ENCODE measurements at regions not wholly inside any gene's neighbourhood (a gene's known extent, or its start where the extent isn't known, plus 50 kb on each side); places are given as distances from the start of the nearest gene placed in this dataset.

DNA sequence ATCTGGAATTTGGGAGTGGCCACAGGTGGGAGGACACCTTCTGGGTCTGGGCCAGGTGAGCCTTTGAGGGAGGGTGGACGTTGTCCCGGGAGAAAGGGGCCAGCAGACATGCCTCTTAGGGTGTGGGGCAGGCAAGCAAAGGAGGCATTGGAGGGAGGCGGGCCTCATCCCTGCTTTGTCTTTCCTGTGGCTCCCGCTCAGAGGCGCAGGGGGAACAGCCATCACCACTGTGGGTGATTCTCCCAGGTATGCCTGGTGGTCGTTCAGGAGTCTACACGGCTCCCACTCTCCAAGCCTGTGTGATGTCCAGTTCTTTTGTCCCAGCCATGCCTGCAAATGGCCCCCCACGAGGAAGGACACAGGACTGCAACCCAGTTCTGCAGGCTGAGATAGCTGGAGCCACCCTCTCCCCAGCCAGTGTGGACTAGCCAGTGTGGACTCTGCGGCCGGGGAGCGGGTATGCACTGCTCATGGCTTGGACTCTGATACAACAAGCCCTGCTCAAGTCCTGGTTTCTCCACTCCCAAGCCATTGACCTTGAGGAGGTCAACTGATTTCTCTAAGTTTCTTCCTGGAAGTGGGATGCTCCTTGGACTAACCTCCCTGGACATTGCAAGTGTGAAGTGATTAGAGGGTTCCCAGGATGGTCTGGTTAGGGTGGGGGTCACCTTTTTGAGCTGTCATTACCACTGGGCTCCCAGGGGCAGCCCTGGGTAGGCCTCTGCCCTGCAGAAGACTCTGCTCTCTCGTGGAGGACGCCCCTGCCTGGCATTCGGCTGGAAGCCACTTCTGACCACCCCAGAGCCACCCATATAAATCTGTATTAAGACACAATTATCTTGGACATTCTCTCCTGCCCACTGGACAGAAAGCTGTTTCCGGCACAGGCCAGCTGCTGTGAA is 1151.2 kb downstream of the BRD1 start:
- no peak overlapping the region for H3K4me3 ChIP-seq (ENCODE audit: low read length)
- no peaks in the 10 kb centered on the region for H4K20me1 ChIP-seq (ENCODE audit: control insufficient read depth, insufficient read depth, low read depth, low read length)
- no peak overlapping the region for H3K4me2 ChIP-seq (ENCODE audit: low read length)
- no peaks in the 10 kb centered on the region for H3K27me3 ChIP-seq (ENCODE audit: control insufficient read depth, low read length)
- H3K9me2 ChIP-seq (replicated peaks; ENCODE audit: control insufficient read depth, low read length) = no peaks in the 10 kb centered on the region
- TF ChIP-seq, protein P1, sequence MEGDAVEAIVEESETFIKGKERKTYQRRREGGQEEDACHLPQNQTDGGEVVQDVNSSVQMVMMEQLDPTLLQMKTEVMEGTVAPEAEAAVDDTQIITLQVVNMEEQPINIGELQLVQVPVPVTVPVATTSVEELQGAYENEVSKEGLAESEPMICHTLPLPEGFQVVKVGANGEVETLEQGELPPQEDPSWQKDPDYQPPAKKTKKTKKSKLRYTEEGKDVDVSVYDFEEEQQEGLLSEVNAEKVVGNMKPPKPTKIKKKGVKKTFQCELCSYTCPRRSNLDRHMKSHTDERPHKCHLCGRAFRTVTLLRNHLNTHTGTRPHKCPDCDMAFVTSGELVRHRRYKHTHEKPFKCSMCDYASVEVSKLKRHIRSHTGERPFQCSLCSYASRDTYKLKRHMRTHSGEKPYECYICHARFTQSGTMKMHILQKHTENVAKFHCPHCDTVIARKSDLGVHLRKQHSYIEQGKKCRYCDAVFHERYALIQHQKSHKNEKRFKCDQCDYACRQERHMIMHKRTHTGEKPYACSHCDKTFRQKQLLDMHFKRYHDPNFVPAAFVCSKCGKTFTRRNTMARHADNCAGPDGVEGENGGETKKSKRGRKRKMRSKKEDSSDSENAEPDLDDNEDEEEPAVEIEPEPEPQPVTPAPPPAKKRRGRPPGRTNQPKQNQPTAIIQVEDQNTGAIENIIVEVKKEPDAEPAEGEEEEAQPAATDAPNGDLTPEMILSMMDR (IDR thresholded peaks at IDR 0.05; ENCODE audit: low read depth, low read length, poor library complexity, severe bottlenecking) = no peak
- no peak for TF ChIP-seq EZH2phosphoT487 (IDR thresholded peaks at IDR 0.05; ENCODE audit: borderline replicate concordance, low read length)
- no peaks in the 10 kb centered on the region for H3F3A ChIP-seq (ENCODE audit: control insufficient read depth, insufficient read depth)
- no peaks in the 10 kb centered on the region for H3K79me2 ChIP-seq (ENCODE audit: control insufficient read depth, low read length)
- H3K9me3 ChIP-seq (ENCODE audit: control insufficient read depth, insufficient read depth, low read length) = peaks cover 14% of the 10 kb centered on the region
- no peak overlapping the region for H3K27ac ChIP-seq (ENCODE audit: low read depth, low read length)
- H3K4me1 ChIP-seq (ENCODE audit: control insufficient read depth, low read length) = no peaks in the 10 kb centered on the region
- H3K36me3 ChIP-seq (ENCODE audit: control insufficient read depth, low read length) = no peaks in the 10 kb centered on the region

DNA sequence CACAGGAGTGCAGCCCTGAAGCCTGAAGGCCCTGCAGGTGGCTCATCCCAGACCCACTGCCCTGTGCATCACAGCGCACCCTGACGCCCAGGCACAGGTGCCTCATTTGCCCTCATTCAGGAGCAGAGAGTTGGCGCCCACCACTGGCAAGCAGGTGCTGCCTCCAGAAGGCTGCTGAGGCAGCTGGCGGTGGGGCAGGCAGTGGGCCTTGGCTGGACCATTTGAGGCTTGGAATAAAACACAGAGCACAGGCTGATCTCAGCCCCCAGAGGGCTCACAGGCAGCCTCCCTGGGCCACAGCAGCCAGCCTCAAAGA is 1151.9 kb downstream of the BRD1 start:
- Histone ChIP-seq H3K79me2 (ENCODE audit: control insufficient read depth, low read length) (no peaks in the 10 kb centered on the region), H3K9me3 (ENCODE audit: control insufficient read depth, insufficient read depth, low read length) (peaks cover 21% of the 10 kb centered on the region), H3K4me3 (ENCODE audit: low read length) (no peak overlapping the region), H3K27ac (ENCODE audit: low read depth, low read length) (no peak overlapping the region), H4K20me1 (ENCODE audit: control insufficient read depth, insufficient read depth, low read depth, low read length) (no peaks in the 10 kb centered on the region), H3K4me2 (ENCODE audit: low read length) (no peak overlapping the region), H3K27me3 (ENCODE audit: control insufficient read depth, low read length) (no peaks in the 10 kb centered on the region), H3K36me3 (ENCODE audit: control insufficient read depth, low read length) (no peaks in the 10 kb centered on the region), H3F3A (ENCODE audit: control insufficient read depth, insufficient read depth) (no peaks in the 10 kb centered on the region), H3K9me2 (replicated peaks; ENCODE audit: control insufficient read depth, low read length) (no peaks in the 10 kb centered on the region), H3K4me1 (ENCODE audit: control insufficient read depth, low read length) (no peaks in the 10 kb centered on the region)
- TF ChIP-seq EZH2phosphoT487 (IDR thresholded peaks at IDR 0.05; ENCODE audit: borderline replicate concordance, low read length) = no peak
- TF ChIP-seq, protein P1 (IDR thresholded peaks at IDR 0.05; ENCODE audit: low read depth, low read length, poor library complexity, severe bottlenecking) = no peak

DNA sequence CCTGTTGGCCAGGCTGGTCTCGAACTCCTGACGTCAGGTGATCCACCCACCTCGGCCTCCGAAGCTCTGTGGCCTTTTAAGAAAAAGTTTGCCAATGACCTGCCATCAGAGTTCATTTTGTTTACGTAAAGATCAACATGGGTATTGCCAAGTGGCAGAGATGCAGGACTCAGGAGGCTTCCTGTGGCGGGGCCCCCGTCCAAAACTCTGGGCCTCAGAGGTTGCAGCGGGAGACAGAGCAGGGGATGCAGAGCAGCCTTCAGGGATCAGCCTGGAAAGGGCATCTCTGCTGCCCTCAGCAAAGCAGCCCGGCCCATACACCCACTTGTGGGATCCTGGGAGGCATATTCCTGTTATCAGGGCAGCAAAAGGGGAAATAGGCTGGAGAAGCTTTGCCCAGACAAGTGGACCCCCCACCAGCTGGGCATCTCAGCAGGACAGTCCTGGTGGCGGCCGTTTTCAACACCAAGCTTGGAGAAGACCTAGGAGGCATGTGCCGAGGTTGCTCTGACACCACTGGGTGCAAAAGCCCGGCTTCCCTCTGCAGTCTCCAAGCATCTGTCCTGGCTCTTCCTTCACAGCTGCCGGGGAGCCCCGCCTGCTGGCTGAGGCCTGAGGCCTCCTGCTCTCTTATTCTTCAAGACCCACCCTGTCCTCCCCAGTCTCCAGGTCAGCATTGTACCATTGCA is 1152.4 kb downstream of the BRD1 start:
- Histone ChIP-seq H3F3A (ENCODE audit: control insufficient read depth, insufficient read depth) (no peaks in the 10 kb centered on the region), H3K9me2 (replicated peaks; ENCODE audit: control insufficient read depth, low read length) (no peaks in the 10 kb centered on the region), H3K4me3 (ENCODE audit: low read length) (no peak overlapping the region), H3K79me2 (ENCODE audit: control insufficient read depth, low read length) (no peaks in the 10 kb centered on the region), H3K27ac (ENCODE audit: low read depth, low read length) (no peak overlapping the region), H3K9me3 (ENCODE audit: control insufficient read depth, insufficient read depth, low read length) (peaks cover 21% of the 10 kb centered on the region), H3K4me1 (ENCODE audit: control insufficient read depth, low read length) (no peaks in the 10 kb centered on the region), H3K4me2 (ENCODE audit: low read length) (no peak overlapping the region), H3K27me3 (ENCODE audit: control insufficient read depth, low read length) (no peaks in the 10 kb centered on the region), H4K20me1 (ENCODE audit: control insufficient read depth, insufficient read depth, low read depth, low read length) (no peaks in the 10 kb centered on the region), H3K36me3 (ENCODE audit: control insufficient read depth, low read length) (no peaks in the 10 kb centered on the region)
- TF ChIP-seq, protein P1 (IDR thresholded peaks at IDR 0.05; ENCODE audit: low read depth, low read length, poor library complexity, severe bottlenecking) = no peak
- TF ChIP-seq EZH2phosphoT487 (IDR thresholded peaks at IDR 0.05; ENCODE audit: borderline replicate concordance, low read length) = no peak
